ENCODE measurements at regions not wholly inside any gene's neighbourhood (a gene's known extent, or its start where the extent isn't known, plus 50 kb on each side); places are given as distances from the start of the nearest gene placed in this dataset.

- no peaks in the 10 kb centered on the region for H3K36me3 Mint-ChIP-seq (ENCODE audit: insufficient read depth)
- H3K9me3 Mint-ChIP-seq (ENCODE audit: low read depth), result peaks cover 13% of the 10 kb centered on the region
- H3K27ac Mint-ChIP-seq, result no peak overlapping the region
- H3K4me1 Mint-ChIP-seq (ENCODE audit: low read depth), result peaks cover 6% of the 10 kb centered on the region
- no peak for DNase-seq (ENCODE audit: low spot score, unreplicated experiment)
- no peak for TF ChIP-seq CTCF (IDR thresholded peaks at IDR 0.05; ENCODE audit: unreplicated experiment)
- no peaks in the 10 kb centered on the region for H3K27me3 Mint-ChIP-seq
- H3K4me3 Mint-ChIP-seq (ENCODE audit: low read depth), result no peak overlapping the region
Measured at GRCh38 chrX:69321006-69321655, 155.9 kb upstream of the PJA1 start.

- Mint-ChIP-seq H3K36me3 (ENCODE audit: insufficient read depth) (no peaks in the 10 kb centered on the region), H3K9me3 (ENCODE audit: low read depth) (peaks cover 10% of the 10 kb centered on the region), H3K4me3 (ENCODE audit: low read depth) (no peak overlapping the region), H3K27me3 (no peaks in the 10 kb centered on the region), H3K27ac (no peak overlapping the region), H3K4me1 (ENCODE audit: low read depth) (peaks cover 6% of the 10 kb centered on the region)
- TF ChIP-seq CTCF (IDR thresholded peaks at IDR 0.05; ENCODE audit: unreplicated experiment), result no peak
- DNase-seq (ENCODE audit: low spot score, unreplicated experiment), result no peak
Measured at GRCh38 chrX:69320116-69320515, 154.9 kb upstream of the PJA1 start.

DNA sequence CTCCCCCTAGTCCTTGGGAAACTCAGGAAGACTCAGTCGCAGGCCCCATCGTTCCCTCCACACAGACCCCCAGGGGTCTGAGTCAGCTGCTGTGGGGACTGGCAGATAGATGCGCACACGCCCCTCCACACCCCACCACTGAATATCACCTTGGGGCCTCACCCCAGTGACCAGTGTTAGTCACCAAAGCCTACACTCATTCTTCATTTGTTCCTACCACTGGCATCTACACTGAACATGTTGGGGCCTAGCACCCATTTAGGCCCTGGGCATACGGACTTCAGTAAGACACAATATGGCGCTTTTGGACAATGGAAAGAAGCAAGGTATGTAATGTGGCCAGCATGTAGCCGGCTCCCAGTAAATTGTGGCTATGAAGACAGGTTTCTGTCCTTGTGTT, 154.1 kb upstream of the PJA1 start:
- no peaks in the 10 kb centered on the region for H3K27me3 Mint-ChIP-seq
- no peak for DNase-seq (ENCODE audit: low spot score, unreplicated experiment)
- peaks cover 10% of the 10 kb centered on the region for H3K9me3 Mint-ChIP-seq (ENCODE audit: low read depth)
- H3K36me3 Mint-ChIP-seq (ENCODE audit: insufficient read depth), result no peaks in the 10 kb centered on the region
- H3K4me1 Mint-ChIP-seq (ENCODE audit: low read depth), result peaks cover 6% of the 10 kb centered on the region
- TF ChIP-seq CTCF (IDR thresholded peaks at IDR 0.05; ENCODE audit: unreplicated experiment), result no peak
- no peak overlapping the region for H3K27ac Mint-ChIP-seq
- H3K4me3 Mint-ChIP-seq (ENCODE audit: low read depth), result no peak overlapping the region

GRCh38 chrX:69318651-69319340, 153.5 kb upstream of the PJA1 start:
- Mint-ChIP-seq H3K27me3 (no peaks in the 10 kb centered on the region), H3K36me3 (ENCODE audit: insufficient read depth) (no peaks in the 10 kb centered on the region), H3K9me3 (ENCODE audit: low read depth) (peaks cover 10% of the 10 kb centered on the region), H3K27ac (no peak overlapping the region), H3K4me1 (ENCODE audit: low read depth) (peaks cover 6% of the 10 kb centered on the region), H3K4me3 (ENCODE audit: low read depth) (no peak overlapping the region)
- no peak for TF ChIP-seq CTCF (IDR thresholded peaks at IDR 0.05; ENCODE audit: unreplicated experiment)
- DNase-seq (ENCODE audit: low spot score, unreplicated experiment), result no peak

DNA sequence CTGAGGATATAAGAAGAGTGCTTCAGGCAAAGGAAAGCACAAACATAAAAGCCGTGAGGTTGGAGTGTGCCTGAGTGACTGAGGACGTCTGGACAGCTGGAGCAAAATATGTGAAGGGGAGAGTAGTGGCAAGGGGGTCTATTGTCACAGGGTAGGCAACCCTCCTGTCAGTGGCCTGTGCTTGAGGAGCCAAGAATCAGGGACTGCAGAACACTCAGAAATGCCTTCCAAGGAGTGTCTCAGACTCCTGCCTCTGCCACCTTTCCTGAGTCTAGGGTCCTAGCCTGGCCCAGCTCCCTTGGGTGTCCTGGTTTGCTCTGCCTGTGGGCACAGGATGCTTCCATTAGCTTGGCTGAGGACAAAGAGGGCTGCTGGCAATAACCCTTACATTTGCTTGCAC, 152.5 kb upstream of the PJA1 start:
- peaks cover 6% of the 10 kb centered on the region for H3K4me1 Mint-ChIP-seq (ENCODE audit: low read depth)

More for the DNA sequence above, 152.5 kb upstream of the PJA1 start:
- Mint-ChIP-seq H3K4me3 (ENCODE audit: low read depth) (no peak overlapping the region), H3K27me3 (no peaks in the 10 kb centered on the region), H3K9me3 (ENCODE audit: low read depth) (peaks cover 10% of the 10 kb centered on the region), H3K27ac (no peak overlapping the region), H3K36me3 (ENCODE audit: insufficient read depth) (no peaks in the 10 kb centered on the region)
- no peak for DNase-seq (ENCODE audit: low spot score, unreplicated experiment)
- no peak for TF ChIP-seq CTCF (IDR thresholded peaks at IDR 0.05; ENCODE audit: unreplicated experiment)

Measured in progenitor cell of endocrine pancreas (in vitro differentiated cells).